Islet precursor cell (in vitro differentiated cells): ENCODE measurements at regions not wholly inside any gene's neighbourhood (a gene's known extent, or its start where the extent isn't known, plus 50 kb on each side); places are given as distances from the start of the nearest gene placed in this dataset.
A peak's percentile ranks its signal among the peaks of the same experiment; 100 is the strongest.
"Not testable (repeated sequence)": the region's sequence is repeated elsewhere in the genome, so short reads cannot be mapped to it uniquely, and the experiment has no call there.

Experiments used
- DNase-seq: peaks from one replicate; pipeline ENCODE4 v3.0.0-alpha.2; 2018

GRCh38 chr4:124937993-124938392 lies 225.5 kb upstream of the ANKRD50 start:
- DNase-seq = peak; percentile 57

GRCh38 chr4:124936427-124936826 lies 223.9 kb upstream of the ANKRD50 start:
- peak; percentile 49 for DNase-seq

- no peak for DNase-seq
These were observed 222.4 kb upstream of the ANKRD50 start for GRCh38 chr4:124934916-124935315.

- no peak for DNase-seq
These were observed 221.0 kb upstream of the ANKRD50 start for GRCh38 chr4:124933521-124933920.

GRCh38 chr4:124932447-124932846 lies 219.9 kb upstream of the ANKRD50 start:
- no peak for DNase-seq

GRCh38 chr4:124931050-124931449 lies 218.5 kb upstream of the ANKRD50 start:
- DNase-seq = no peak

GRCh38 chr4:124922748-124923147 lies 210.2 kb upstream of the ANKRD50 start:
- not testable (repeated sequence) for DNase-seq

GRCh38 chr4:124918559-124919122 lies 206.1 kb upstream of the ANKRD50 start:
- DNase-seq = no peak

- DNase-seq = no peak
These were observed 202.5 kb upstream of the ANKRD50 start for GRCh38 chr4:124915073-124915472.

- no peak for DNase-seq
These were observed 200.7 kb upstream of the ANKRD50 start for GRCh38 chr4:124913237-124913636.

GRCh38 chr4:124910327-124910726 lies 197.8 kb upstream of the ANKRD50 start:
- DNase-seq = no peak

GRCh38 chr4:124907881-124908280 lies 195.3 kb upstream of the ANKRD50 start:
- no peak for DNase-seq

- no peak for DNase-seq
These were observed 192.9 kb upstream of the ANKRD50 start for GRCh38 chr4:124905441-124905840.

GRCh38 chr4:124904723-124905388 lies 192.3 kb upstream of the ANKRD50 start:
- no peak for DNase-seq

- DNase-seq = no peak
These were observed 191.6 kb upstream of the ANKRD50 start for GRCh38 chr4:124903995-124904722.

GRCh38 chr4:124902001-124902515 lies 189.5 kb upstream of the ANKRD50 start:
- no peak for DNase-seq

GRCh38 chr4:124899997-124900396 lies 187.5 kb upstream of the ANKRD50 start:
- DNase-seq = no peak

GRCh38 chr4:124890522-124890921 lies 178.0 kb upstream of the ANKRD50 start:
- DNase-seq = no peak

GRCh38 chr4:124887739-124888138 lies 175.2 kb upstream of the ANKRD50 start:
- DNase-seq = no peak

GRCh38 chr4:124884316-124884715 lies 171.8 kb upstream of the ANKRD50 start:
- no peak for DNase-seq

- DNase-seq = no peak
These were observed 171.1 kb upstream of the ANKRD50 start for GRCh38 chr4:124883632-124884031.

- DNase-seq = no peak
These were observed 166.7 kb upstream of the ANKRD50 start for GRCh38 chr4:124879195-124879594.

- no peak for DNase-seq
These were observed 161.6 kb upstream of the ANKRD50 start for GRCh38 chr4:124874172-124874450.
